IMR-90 (cell line): ENCODE measurements at regions not wholly inside any gene's neighbourhood (a gene's known extent, or its start where the extent isn't known, plus 50 kb on each side); places are given as distances from the start of the nearest gene placed in this dataset.

Experiments used
- ATAC-seq: fragments of 200-7000 bp; cut with Tn5 transposase; 2 replicates; pipeline ENCODE4 v1.9.1; 2020; ENCODE audit warnings: low read depth, mild to moderate bottlenecking, moderate library complexity
- BruUV-seq: library from RNA; stranded (reverse); fragments of 400-500 nt; replicated peaks from 2 replicates; lab custom pipeline; 2021; lab: Mats Ljungman, UMichigan
- CTCF ChIA-PET: fragments of 300-600 bp; formaldehyde crosslinking; extraction: SDS; loops from one replicate; lab custom pipeline; 2021; ENCODE audit warnings: antibody characterized with exemption; lab: Yijun Ruan, JAX
- POLR2A ChIA-PET: fragments of 300-600 bp; sonication (Branson Sonifier 250); formaldehyde crosslinking; loops from one replicate; lab custom pipeline; 2022; ENCODE audit warnings: antibody characterized with exemption; ENCODE audit not compliant: unreplicated experiment; lab: Charles Lee
- DNase-seq: peaks from one replicate; pipeline ENCODE4 v3.0.0; 2013
- H2AFZ ChIP-seq: replicated peaks from 2 replicates; pipeline ENCODE3; 2013; ENCODE audit warnings: low read length, mild to moderate bottlenecking; ENCODE audit not compliant: poor library complexity
- H2AK5ac ChIP-seq: 2 replicates; pipeline ENCODE4 v1.6.1; 2013; ENCODE audit warnings: low read depth, low read length, inconsistent platforms
- H2AK9ac ChIP-seq: replicated peaks from 2 replicates; pipeline ENCODE3; 2013; ENCODE audit warnings: mild to moderate bottlenecking, low read depth, low read length, moderate library complexity; ENCODE audit not compliant: poor library complexity
- H2BK120ac ChIP-seq: 2 replicates; pipeline ENCODE4 v1.6.1; 2013; ENCODE audit warnings: low read depth, low read length, inconsistent platforms
- H2BK15ac ChIP-seq: 3 replicates; pipeline ENCODE4 v1.6.1; 2013; ENCODE audit warnings: low read depth, low read length, inconsistent platforms
- H2BK20ac ChIP-seq: 2 replicates; pipeline ENCODE4 v1.6.1; 2013; ENCODE audit warnings: low read depth, mild to moderate bottlenecking, inconsistent platforms, low read length, moderate library complexity
- H2BK5ac ChIP-seq: 2 replicates; pipeline ENCODE4 v1.6.1; 2013; ENCODE audit warnings: mild to moderate bottlenecking, low read depth, low read length, inconsistent platforms; ENCODE audit not compliant: poor library complexity, severe bottlenecking
- H3K14ac ChIP-seq: replicated peaks from 2 replicates; pipeline ENCODE4 v1.6.1; 2013; ENCODE audit warnings: low read depth, low read length, inconsistent platforms
- H3K18ac ChIP-seq: 2 replicates; pipeline ENCODE4 v1.6.1; 2013; ENCODE audit warnings: low read depth, low read length, control low read depth
- H3K23ac ChIP-seq: 2 replicates; pipeline ENCODE4 v1.6.1; 2013; ENCODE audit warnings: low read depth, low read length, inconsistent platforms
- H3K27ac ChIP-seq: 2 replicates; pipeline ENCODE4 v1.5.1; 2013; ENCODE audit warnings: mild to moderate bottlenecking, control low read depth, low read length; ENCODE audit not compliant: insufficient read depth
- H3K27me3 ChIP-seq: 2 replicates; pipeline ENCODE4 v1.6.1; 2013; ENCODE audit warnings: low read length; ENCODE audit not compliant: control insufficient read depth, insufficient read depth
- H3K36me3 ChIP-seq: 2 replicates; pipeline ENCODE4 v1.6.1; 2013; ENCODE audit warnings: low read length, mixed read lengths; ENCODE audit not compliant: control insufficient read depth, insufficient read depth
- H3K4ac ChIP-seq: 2 replicates; pipeline ENCODE4 v1.6.1; 2013; ENCODE audit warnings: low read depth, low read length, inconsistent platforms
- H3K4me1 ChIP-seq: 2 replicates; pipeline ENCODE4 v1.6.1; 2013; ENCODE audit warnings: low read length, mixed read lengths; ENCODE audit not compliant: control insufficient read depth, insufficient read depth
- H3K4me2 ChIP-seq: 2 replicates; pipeline ENCODE4 v1.6.1; 2013; ENCODE audit warnings: low read depth, mild to moderate bottlenecking, control low read depth, low read length, moderate library complexity
- H3K4me3 ChIP-seq: 2 replicates; pipeline ENCODE4 v1.5.1; 2013; ENCODE audit warnings: low read depth, mild to moderate bottlenecking, control low read depth, low read length, moderate library complexity; ENCODE audit not compliant: insufficient read depth
- H3K56ac ChIP-seq: 2 replicates; pipeline ENCODE4 v1.6.1; 2013; ENCODE audit warnings: low read length, inconsistent platforms; ENCODE audit not compliant: insufficient read depth; ENCODE audit errors: extremely low read depth
- H3K79me1 ChIP-seq, 2 experiments: 2 replicates each; pipeline ENCODE4 v1.6.1; 2013; ENCODE audit warnings: low read length in 2 of 2, inconsistent platforms in 1 of 2, low read depth in 1 of 2
- H3K9ac ChIP-seq: 2 replicates; pipeline ENCODE4 v1.6.1; 2013; ENCODE audit warnings: low read depth, low read length, control low read depth
- H3K9me1 ChIP-seq: 2 replicates; pipeline ENCODE4 v1.6.1; 2013; ENCODE audit warnings: low read length, inconsistent platforms; ENCODE audit not compliant: insufficient read depth
- H3K9me3 ChIP-seq: 2 replicates; pipeline ENCODE4 v1.6.1; 2013; ENCODE audit warnings: low read length; ENCODE audit not compliant: control insufficient read depth, insufficient read depth
- H4K20me1 ChIP-seq: 2 replicates; pipeline ENCODE4 v1.6.1; 2013; ENCODE audit warnings: low read length, inconsistent platforms; ENCODE audit not compliant: insufficient read depth
- H4K5ac ChIP-seq: 2 replicates; pipeline ENCODE4 v1.6.1; 2013; ENCODE audit warnings: mild to moderate bottlenecking, low read depth, low read length, control low read depth
- H4K8ac ChIP-seq, 2 experiments: 2 replicates each; pipeline ENCODE4 v1.6.1; 2013; ENCODE audit warnings: low read depth in 2 of 2, low read length in 2 of 2, control low read depth in 1 of 2, inconsistent platforms in 1 of 2
- H4K91ac ChIP-seq: 2 replicates; pipeline ENCODE4 v1.6.1; 2013; ENCODE audit warnings: low read depth, low read length, inconsistent platforms; ENCODE audit not compliant: insufficient read depth
- CEBPB ChIP-seq: IDR thresholded peaks from 2 replicates; pipeline ENCODE4 v1.6.1; 2012; ENCODE audit warnings: low read depth, low read length, improper control_type of control experiment
- CHD1 ChIP-seq: IDR thresholded peaks from 2 replicates; pipeline ENCODE4 v1.6.1; 2012; ENCODE audit warnings: low read depth, low read length, improper control_type of control experiment
- FOS ChIP-seq: fragments of 150-350 bp; IDR thresholded peaks from 2 replicates; pipeline ENCODE4 v1.6.1; 2016; ENCODE audit warnings: low read depth, low read length
- MAFK ChIP-seq: IDR thresholded peaks from 2 replicates; pipeline ENCODE4 v1.6.1; 2012; ENCODE audit warnings: low read depth, low read length, improper control_type of control experiment
- MAZ ChIP-seq: IDR thresholded peaks from 2 replicates; pipeline ENCODE4 v1.6.1; 2012; ENCODE audit warnings: low read depth, mild to moderate bottlenecking, low read length, improper control_type of control experiment, moderate library complexity, borderline replicate concordance
- MXI1 ChIP-seq: IDR thresholded peaks from 2 replicates; pipeline ENCODE4 v1.6.1; 2012; ENCODE audit warnings: low read depth, mild to moderate bottlenecking, low read length, moderate library complexity, borderline replicate concordance
- NFE2L2 ChIP-seq: fragments of 150-350 bp; IDR thresholded peaks from 2 replicates; pipeline ENCODE4 v1.6.1; 2016; ENCODE audit warnings: low read depth, mild to moderate bottlenecking, low read length
- RAD21 ChIP-seq: IDR thresholded peaks from 2 replicates; pipeline ENCODE4 v1.6.1; 2012; ENCODE audit warnings: low read length, improper control_type of control experiment
- RCOR1 ChIP-seq: IDR thresholded peaks from 2 replicates; pipeline ENCODE4 v1.6.1; 2012; ENCODE audit warnings: mild to moderate bottlenecking, low read length, improper control_type of control experiment; ENCODE audit not compliant: insufficient replicate concordance
- RFX5 ChIP-seq: IDR thresholded peaks from 2 replicates; pipeline ENCODE4 v1.8.0; 2012; ENCODE audit warnings: low read depth, mild to moderate bottlenecking, low read length, moderate library complexity
- SMC3 ChIP-seq: fragments of 150-350 bp; IDR thresholded peaks from 2 replicates; pipeline ENCODE4 v1.6.1; 2016; ENCODE audit warnings: low read depth, mild to moderate bottlenecking, antibody characterized with exemption, low read length, moderate library complexity
- WGBS, 2 experiments: methylation state at CpG; one replicate each; pipeline versions ENCODE4 v1.1.5 to v1.1.7; 2013; ENCODE audit warnings: missing lambda C conversion rate in 2 of 2; ENCODE audit not compliant: insufficient read length in 1 of 2; ENCODE audit errors: extremely low coverage in 2 of 2; 5-methylcytosine and 5-hydroxymethylcytosine counted together
- dilution Hi-C: fragments of 300-500 bp; cut with HindIII; formaldehyde crosslinking; loops from one replicate; pipeline ENCODE4 v1.14.3; 2018; ENCODE audit warnings: low sequenced_read_pairs; ENCODE audit not compliant: unreplicated experiment
- in situ Hi-C: fragments of 300-500 bp; cut with MboI; formaldehyde crosslinking; loops from 3 replicates; pipeline ENCODE4 v1.14.3; 2019; ENCODE audit warnings: low sequenced_read_pairs, inconsistent platforms, mixed read lengths
- intact Hi-C: fragments of 100-400 bp; cut with micrococcal nuclease; formaldehyde crosslinking; loops from 2 replicates; pipeline ENCODE4 v1.10.0; 2022
- TF ChIP-seq, protein P1 (sequence below): fragments of 150-350 bp; IDR thresholded peaks from 2 replicates; pipeline ENCODE4 v1.6.1; 2017; ENCODE audit warnings: mild to moderate bottlenecking, antibody characterized with exemption, low read length, low read depth
- TF ChIP-seq, protein P2 (sequence below): conservative IDR thresholded peaks from 2 replicates; pipeline ENCODE4 v1.5.1; 2012; ENCODE audit warnings: mild to moderate bottlenecking, low read depth, low read length, improper control_type of control experiment
- TF ChIP-seq, protein P3 (sequence below): fragments of 150-350 bp; IDR thresholded peaks from 2 replicates; pipeline ENCODE4 v1.6.1; 2016; ENCODE audit warnings: low read depth, mild to moderate bottlenecking, low read length, moderate library complexity, borderline replicate concordance

DNA sequence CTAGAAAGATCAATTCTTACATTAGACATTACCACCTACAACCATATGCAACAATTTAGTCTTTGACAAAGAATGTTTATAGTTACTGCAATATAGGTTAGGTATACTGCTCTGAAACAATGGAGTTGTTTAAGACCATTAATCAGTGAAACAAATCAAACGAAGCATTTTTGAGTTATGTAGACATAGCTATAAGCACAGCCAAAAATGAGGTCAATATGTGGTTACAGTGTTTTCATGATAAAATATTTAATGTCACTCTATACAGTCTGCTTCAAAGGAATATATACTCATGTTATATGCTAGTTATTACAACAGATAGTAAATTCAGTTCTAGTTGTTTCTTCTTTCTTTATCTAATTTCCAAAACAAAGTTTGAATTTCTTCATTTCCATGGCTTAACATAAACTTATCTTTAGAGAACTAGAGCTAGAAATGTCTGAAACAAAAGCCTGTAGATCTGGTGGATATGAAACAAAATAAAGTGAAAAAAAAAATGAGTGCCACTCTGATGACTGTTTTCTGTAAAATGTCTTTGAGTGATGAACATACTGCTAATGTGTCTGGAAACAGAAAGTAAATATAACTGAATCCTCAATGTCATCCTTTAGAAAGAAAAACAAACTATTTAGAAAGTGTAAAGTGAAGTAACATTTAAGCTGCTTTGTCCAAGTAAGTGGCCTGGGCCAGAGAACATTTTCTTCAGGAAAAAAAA lies 809.0 kb downstream of the FAT4 start:
- TF ChIP-seq RFX5 (no peak), CEBPB (no peak), MXI1 (no peak), RCOR1 (no peak), MAZ (no peak), CHD1 (no peak), RAD21 (no peak), MAFK (no peak), FOS (no peak), NFE2L2 (no peak), SMC3 (no peak)
- TF ChIP-seq, protein P1, sequence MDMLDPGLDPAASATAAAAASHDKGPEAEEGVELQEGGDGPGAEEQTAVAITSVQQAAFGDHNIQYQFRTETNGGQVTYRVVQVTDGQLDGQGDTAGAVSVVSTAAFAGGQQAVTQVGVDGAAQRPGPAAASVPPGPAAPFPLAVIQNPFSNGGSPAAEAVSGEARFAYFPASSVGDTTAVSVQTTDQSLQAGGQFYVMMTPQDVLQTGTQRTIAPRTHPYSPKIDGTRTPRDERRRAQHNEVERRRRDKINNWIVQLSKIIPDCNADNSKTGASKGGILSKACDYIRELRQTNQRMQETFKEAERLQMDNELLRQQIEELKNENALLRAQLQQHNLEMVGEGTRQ: no peak
- TF ChIP-seq, protein P2, sequence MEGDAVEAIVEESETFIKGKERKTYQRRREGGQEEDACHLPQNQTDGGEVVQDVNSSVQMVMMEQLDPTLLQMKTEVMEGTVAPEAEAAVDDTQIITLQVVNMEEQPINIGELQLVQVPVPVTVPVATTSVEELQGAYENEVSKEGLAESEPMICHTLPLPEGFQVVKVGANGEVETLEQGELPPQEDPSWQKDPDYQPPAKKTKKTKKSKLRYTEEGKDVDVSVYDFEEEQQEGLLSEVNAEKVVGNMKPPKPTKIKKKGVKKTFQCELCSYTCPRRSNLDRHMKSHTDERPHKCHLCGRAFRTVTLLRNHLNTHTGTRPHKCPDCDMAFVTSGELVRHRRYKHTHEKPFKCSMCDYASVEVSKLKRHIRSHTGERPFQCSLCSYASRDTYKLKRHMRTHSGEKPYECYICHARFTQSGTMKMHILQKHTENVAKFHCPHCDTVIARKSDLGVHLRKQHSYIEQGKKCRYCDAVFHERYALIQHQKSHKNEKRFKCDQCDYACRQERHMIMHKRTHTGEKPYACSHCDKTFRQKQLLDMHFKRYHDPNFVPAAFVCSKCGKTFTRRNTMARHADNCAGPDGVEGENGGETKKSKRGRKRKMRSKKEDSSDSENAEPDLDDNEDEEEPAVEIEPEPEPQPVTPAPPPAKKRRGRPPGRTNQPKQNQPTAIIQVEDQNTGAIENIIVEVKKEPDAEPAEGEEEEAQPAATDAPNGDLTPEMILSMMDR: no peak
- TF ChIP-seq, protein P3, sequence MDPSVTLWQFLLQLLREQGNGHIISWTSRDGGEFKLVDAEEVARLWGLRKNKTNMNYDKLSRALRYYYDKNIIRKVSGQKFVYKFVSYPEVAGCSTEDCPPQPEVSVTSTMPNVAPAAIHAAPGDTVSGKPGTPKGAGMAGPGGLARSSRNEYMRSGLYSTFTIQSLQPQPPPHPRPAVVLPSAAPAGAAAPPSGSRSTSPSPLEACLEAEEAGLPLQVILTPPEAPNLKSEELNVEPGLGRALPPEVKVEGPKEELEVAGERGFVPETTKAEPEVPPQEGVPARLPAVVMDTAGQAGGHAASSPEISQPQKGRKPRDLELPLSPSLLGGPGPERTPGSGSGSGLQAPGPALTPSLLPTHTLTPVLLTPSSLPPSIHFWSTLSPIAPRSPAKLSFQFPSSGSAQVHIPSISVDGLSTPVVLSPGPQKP: no peak
- no peak overlapping the region for H3K9ac ChIP-seq
- no peaks in the 10 kb centered on the region for H3K9me3 ChIP-seq
- no peaks in the 10 kb centered on the region for H3K4me1 ChIP-seq
- BruUV-seq: no TSS peak
- WGBS, 2 experiments: no CpG with 5 or more reads among the region's 1 CpG
- no peak overlapping the region for H3K4me3 ChIP-seq
- no peak overlapping the region for H3K23ac ChIP-seq
- dilution Hi-C loops: no loop called here
- no peak overlapping the region; a peak in 1 of 4 replicates for H4K8ac ChIP-seq
- H2BK120ac ChIP-seq: no peak overlapping the region
- H2AFZ ChIP-seq: no peak overlapping the region
- DNase-seq: peak; percentile 36
- H3K36me3 ChIP-seq: no peaks in the 10 kb centered on the region
- ChIA-PET CTCF (no interaction called here), POLR2A (interaction anchor here (0.6 kb wide), 1 partner anchor 102 kb away, joined by 3 read pairs; no protein-coding TSS in a partner anchor)
- H3K9me1 ChIP-seq: no peaks in the 10 kb centered on the region
- ATAC-seq: peak; percentile 53; the same call in 1 of the 2 replicates
- H2AK5ac ChIP-seq: no peak overlapping the region
- H3K79me1 ChIP-seq: no peaks in the 10 kb centered on the region
- no peak overlapping the region for H3K18ac ChIP-seq
- H3K4me2 ChIP-seq: no peak overlapping the region
- H3K27me3 ChIP-seq: no peaks in the 10 kb centered on the region
- H3K27ac ChIP-seq: no peak overlapping the region
- in situ Hi-C loops: no loop called here
- H4K5ac ChIP-seq: no peak overlapping the region
- H2BK15ac ChIP-seq: no peak overlapping the region
- no peak overlapping the region for H3K56ac ChIP-seq
- peak overlapping the region; percentile 8 for H2BK5ac ChIP-seq
- H3K4ac ChIP-seq: no peak overlapping the region
- no peak overlapping the region for H2BK20ac ChIP-seq
- H4K91ac ChIP-seq: no peak overlapping the region
- no peaks in the 10 kb centered on the region for H4K20me1 ChIP-seq
- H3K14ac ChIP-seq: no peak overlapping the region
- no peak overlapping the region for H2AK9ac ChIP-seq
- intact Hi-C loops: no loop called here
